NCI-H1694 (cell line): ENCODE measurements at regions not wholly inside any gene's neighbourhood (a gene's known extent, or its start where the extent isn't known, plus 50 kb on each side); places are given as distances from the start of the nearest gene placed in this dataset.
"Not testable (repeated sequence)": the region's sequence is repeated elsewhere in the genome, so short reads cannot be mapped to it uniquely, and the experiment has no call there.

Experiments used
- DNase-seq: peaks from one replicate; lab custom pipeline; 2025; lab: John Stamatoyannopoulos, UW

- no peak for DNase-seq
These were observed 121.7 kb upstream of the GLRA1 start for GRCh38 chr5:152046361-152046760.

DNA sequence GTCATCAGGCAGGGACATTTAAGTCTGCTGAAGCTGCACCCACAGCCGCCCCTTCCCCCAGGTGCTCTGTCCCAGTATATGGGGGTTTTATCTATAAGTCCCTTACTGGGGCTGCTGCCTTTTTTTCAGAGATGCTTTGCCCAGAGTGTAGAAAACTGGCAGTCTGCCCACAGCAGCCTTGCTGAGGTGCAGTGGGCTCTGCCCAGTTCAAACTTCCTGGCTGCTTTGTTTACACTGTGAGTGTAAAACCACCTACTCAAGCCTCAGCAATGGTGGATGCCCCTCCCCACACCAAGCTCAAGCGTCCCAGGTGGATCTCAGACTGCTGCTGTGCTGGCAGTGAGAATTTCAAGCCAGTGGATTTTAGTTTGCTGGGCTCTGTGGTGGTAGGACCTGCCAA, 114.2 kb upstream of the GLRA1 start:
- not testable (repeated sequence) for DNase-seq

GRCh38 chr5:152026328-152027024, 101.8 kb upstream of the GLRA1 start:
- not testable (repeated sequence) for DNase-seq

DNA sequence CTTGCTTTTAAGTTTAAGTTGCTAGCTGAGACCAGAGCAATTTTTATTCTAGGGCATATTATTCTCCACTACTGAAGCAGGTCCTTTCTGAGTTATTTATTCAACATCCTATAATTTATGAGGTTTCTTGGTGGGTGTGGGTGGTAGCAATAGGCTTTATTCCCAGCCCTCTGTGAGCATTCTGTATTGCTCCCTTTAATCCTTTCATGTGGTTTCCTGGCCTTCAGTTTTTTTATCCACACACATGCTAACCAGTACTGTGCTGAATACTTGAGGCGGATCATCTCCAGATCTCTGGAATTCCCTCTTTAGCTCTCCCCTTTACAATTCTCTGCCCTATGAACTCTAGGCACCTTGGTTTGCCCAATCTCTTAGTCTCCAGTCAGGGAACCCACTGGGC, 91.8 kb upstream of the GLRA1 start:
- no peak for DNase-seq

DNA sequence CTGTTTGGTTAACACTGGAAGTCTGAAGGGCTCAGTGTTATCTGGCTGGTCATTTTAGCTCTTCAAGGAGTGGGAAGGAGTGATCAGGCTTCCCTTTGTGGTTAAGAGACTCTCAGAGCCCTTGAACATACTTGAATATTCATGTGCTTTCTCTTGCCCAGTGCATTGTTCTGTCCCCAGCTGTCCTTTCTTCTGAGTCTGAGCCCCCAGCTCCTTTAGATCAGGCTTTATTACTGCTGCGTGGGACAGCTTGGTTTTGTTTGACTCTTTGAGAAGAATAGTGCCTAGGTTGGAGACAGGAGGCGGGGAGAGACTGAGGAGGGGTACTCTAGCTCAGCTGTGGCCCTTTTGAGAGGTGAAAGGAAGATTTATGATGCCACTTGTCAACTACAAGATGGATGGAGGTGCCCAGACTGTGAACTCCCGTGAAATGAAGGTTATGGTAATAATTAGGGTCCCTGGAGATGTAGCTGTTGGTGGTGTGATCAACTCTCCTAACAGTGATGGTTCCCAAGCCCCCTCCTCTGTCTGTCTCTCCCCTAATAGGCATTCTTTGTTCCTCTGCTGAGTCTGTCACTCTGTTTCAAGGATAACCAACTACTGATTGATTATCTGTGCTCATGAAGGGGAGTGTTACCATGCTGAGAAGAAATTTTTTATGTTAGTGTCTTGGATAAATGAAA, 83.1 kb upstream of the GLRA1 start:
- DNase-seq: no peak

DNA sequence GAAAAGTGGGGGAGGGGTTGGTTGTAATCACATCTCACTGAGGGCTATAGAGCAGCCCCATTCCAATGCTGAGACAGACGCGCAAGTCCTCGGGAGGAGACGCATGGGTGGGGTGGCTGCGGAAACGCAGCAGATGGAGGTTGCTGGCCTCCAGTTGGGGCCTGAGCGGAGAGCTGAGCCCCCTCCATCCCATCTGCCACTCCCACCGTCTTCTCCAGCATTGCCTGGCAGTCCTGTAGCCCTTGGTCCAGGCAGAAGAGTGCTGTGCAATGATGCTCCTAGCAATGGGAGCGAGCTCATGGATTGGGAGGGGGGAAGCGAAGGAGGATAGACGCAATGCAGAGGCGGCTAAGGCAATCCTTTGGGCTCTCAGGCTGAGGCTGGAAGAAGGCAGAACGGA, 79.4 kb upstream of the GLRA1 start:
- DNase-seq: no peak
